ENCODE measurements at regions not wholly inside any gene's neighbourhood (a gene's known extent, or its start where the extent isn't known, plus 50 kb on each side); places are given as distances from the start of the nearest gene placed in this dataset.

DNA sequence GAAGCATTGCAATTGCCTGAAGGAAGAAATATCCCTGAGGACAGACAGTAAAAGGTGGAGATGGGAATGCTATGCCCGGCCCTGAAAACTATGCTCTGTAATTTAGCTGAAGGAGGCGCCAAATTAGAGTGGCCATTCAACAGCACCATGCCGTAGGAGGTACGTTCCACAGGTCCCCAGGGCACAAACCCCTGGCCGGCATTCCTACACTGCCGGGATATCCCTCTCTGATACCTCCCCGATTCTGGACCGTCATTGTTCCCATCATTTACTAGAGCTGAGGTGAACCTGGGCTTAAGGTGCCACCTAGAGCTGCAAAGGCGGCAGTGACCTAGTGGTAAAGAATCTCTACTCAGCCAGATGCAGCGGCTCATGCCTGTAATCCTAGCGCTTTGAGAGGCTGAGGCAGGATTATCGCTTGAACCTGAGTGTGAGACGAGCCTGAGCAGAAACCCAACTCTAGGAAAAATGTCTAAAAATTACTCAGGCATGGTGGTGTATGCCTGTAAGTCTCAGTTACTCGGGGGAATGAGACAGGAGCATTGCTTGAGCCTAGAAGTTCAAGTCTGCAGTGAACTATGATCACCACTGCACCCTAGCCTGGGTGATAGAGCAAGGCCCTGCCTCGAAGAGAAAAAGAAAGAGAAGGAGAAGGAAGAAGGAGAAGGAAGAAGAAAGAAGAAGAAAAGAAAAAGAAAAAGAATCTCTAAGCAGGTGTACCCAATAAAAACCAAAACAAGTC lies 53.0 kb upstream of the TNKS2 start:
- TF ChIP-seq EZH2 (IDR thresholded peaks at IDR 0.05; ENCODE audit: low read depth, unreplicated experiment) (no peak), CTCF (conservative IDR thresholded peaks at IDR 0.05; ENCODE audit: low read depth in 2 of 2) (peak; percentile 78 to 93)

Data from GM23338 (cell line).